Type B pancreatic cell (in vitro differentiated cells): ENCODE measurements at regions not wholly inside any gene's neighbourhood (a gene's known extent, or its start where the extent isn't known, plus 50 kb on each side); places are given as distances from the start of the nearest gene placed in this dataset.

Experiments used
- DNase-seq: peaks from one replicate; pipeline ENCODE4 v3.0.0; 2021; ENCODE audit warnings: mixed read lengths; ENCODE audit not compliant: unreplicated experiment; ENCODE audit errors: extremely low spot score
- H3K27ac Mint-ChIP-seq: 2 replicates; pipeline ENCODE4 v1.8.0; 2021; ENCODE audit warnings: mild to moderate bottlenecking, mixed read lengths
- H3K27me3 Mint-ChIP-seq: 2 replicates; pipeline ENCODE4 v1.8.0; 2021; ENCODE audit warnings: mixed read lengths
- H3K36me3 Mint-ChIP-seq: 2 replicates; pipeline ENCODE4 v1.8.0; 2021; ENCODE audit warnings: mixed read lengths
- H3K4me1 Mint-ChIP-seq: one replicate; pipeline ENCODE4 v1.8.0; 2021; ENCODE audit warnings: mixed read lengths; ENCODE audit not compliant: unreplicated experiment
- H3K4me3 Mint-ChIP-seq: 2 replicates; pipeline ENCODE4 v1.8.0; 2021; ENCODE audit warnings: mild to moderate bottlenecking, mixed read lengths
- H3K9me3 Mint-ChIP-seq: 2 replicates; pipeline ENCODE4 v1.8.0; 2021; ENCODE audit warnings: mixed read lengths
- CTCF ChIP-seq: fragments of 200-600 bp; sonication (generic); conservative IDR thresholded peaks from 2 replicates; pipeline ENCODE4 v1.5.0; 2021; ENCODE audit warnings: antibody characterized with exemption, mild to moderate bottlenecking

- Mint-ChIP-seq H3K4me1 (peaks cover 9% of the 10 kb centered on the region), H3K27ac (peak overlapping the region; percentile 37), H3K9me3 (no peaks in the 10 kb centered on the region), H3K36me3 (no peaks in the 10 kb centered on the region), H3K27me3 (no peaks in the 10 kb centered on the region), H3K4me3 (no peak overlapping the region)
- no peak for TF ChIP-seq CTCF
- DNase-seq: no peak
Observed at GRCh38 chr10:118844731-118845521, 90.2 kb upstream of the CACUL1 start.

- Mint-ChIP-seq H3K9me3 (no peaks in the 10 kb centered on the region), H3K36me3 (no peaks in the 10 kb centered on the region), H3K27ac (no peak overlapping the region), H3K4me3 (no peak overlapping the region), H3K27me3 (no peaks in the 10 kb centered on the region), H3K4me1 (peaks cover 9% of the 10 kb centered on the region)
- no peak for DNase-seq
- TF ChIP-seq CTCF: no peak
Observed at GRCh38 chr10:118845776-118846175, 91.0 kb upstream of the CACUL1 start.

GRCh38 chr10:118850418-118851061, 95.8 kb upstream of the CACUL1 start:
- Mint-ChIP-seq H3K9me3 (no peaks in the 10 kb centered on the region), H3K27ac (no peak overlapping the region), H3K27me3 (peaks cover under 1% of the 10 kb centered on the region), H3K4me1 (no peaks in the 10 kb centered on the region), H3K36me3 (no peaks in the 10 kb centered on the region), H3K4me3 (no peak overlapping the region)
- peak; percentile 77 for TF ChIP-seq CTCF
- no peak for DNase-seq

GRCh38 chr10:118851062-118852035, 96.6 kb upstream of the CACUL1 start:
- no peak for TF ChIP-seq CTCF
- no peak overlapping the region for H3K27ac Mint-ChIP-seq
- no peaks in the 10 kb centered on the region for H3K9me3 Mint-ChIP-seq
- H3K4me3 Mint-ChIP-seq: no peak overlapping the region
- no peak for DNase-seq
- H3K4me1 Mint-ChIP-seq: no peaks in the 10 kb centered on the region
- H3K27me3 Mint-ChIP-seq: peaks cover 4% of the 10 kb centered on the region
- H3K36me3 Mint-ChIP-seq: no peaks in the 10 kb centered on the region

- Mint-ChIP-seq H3K4me1 (no peaks in the 10 kb centered on the region), H3K9me3 (no peaks in the 10 kb centered on the region), H3K36me3 (no peaks in the 10 kb centered on the region), H3K27ac (no peak overlapping the region), H3K4me3 (no peak overlapping the region), H3K27me3 (peaks cover 4% of the 10 kb centered on the region)
- no peak for TF ChIP-seq CTCF
- no peak for DNase-seq
Observed at GRCh38 chr10:118853916-118854315, 99.1 kb upstream of the CACUL1 start.
